Suprapubic skin (tissue), 4 donors: ENCODE measurements at regions not wholly inside any gene's neighbourhood (a gene's known extent, or its start where the extent isn't known, plus 50 kb on each side); places are given as distances from the start of the nearest gene placed in this dataset.

Source experiments
- DNase-seq, 2 donors: peaks; one replicate each; pipeline ENCODE4 v3.0.0-alpha.2; 2019; ENCODE audit warnings: low spot score in 2 of 2
- H3K27ac ChIP-seq: fragments of 200-600 bp; sonication (generic); one replicate; pipeline ENCODE4 v1.5.1; 2019
- H3K27me3 ChIP-seq: fragments of 200-600 bp; sonication (generic); one replicate; pipeline ENCODE4 v1.5.1; 2019
- H3K36me3 ChIP-seq: fragments of 200-600 bp; sonication (generic); one replicate; pipeline ENCODE4 v1.5.1; 2019
- H3K4me1 ChIP-seq: fragments of 200-600 bp; sonication (generic); one replicate; pipeline ENCODE4 v1.5.1; 2019
- H3K4me3 ChIP-seq: fragments of 200-600 bp; sonication (generic); one replicate; pipeline ENCODE4 v1.5.1; 2019; ENCODE audit warnings: mild to moderate bottlenecking
- H3K9me3 ChIP-seq: fragments of 200-600 bp; sonication (generic); one replicate; pipeline ENCODE4 v1.5.1; 2019
- EP300 ChIP-seq: sonication (generic); formaldehyde crosslinking; IDR thresholded peaks from one replicate; pipeline ENCODE4 v1.6.1; 2017; ENCODE audit warnings: antibody characterized with exemption
- POLR2A ChIP-seq, 2 donors: fragments of 450-650 bp; IDR thresholded peaks; one replicate each; pipeline ENCODE4 v1.6.1; 2017; ENCODE audit warnings: antibody characterized with exemption in 2 of 2, mild to moderate bottlenecking in 2 of 2, moderate library complexity in 2 of 2
- POLR2AphosphoS5 ChIP-seq, 3 donors: sonication (generic); formaldehyde crosslinking; IDR thresholded peaks; one replicate each; pipeline ENCODE4 v1.6.1; 2017; ENCODE audit warnings: antibody characterized with exemption in 3 of 3
- WGBS: methylation state at CpG from one replicate; pipeline ENCODE4 v1.1.5; 2018; 5-methylcytosine and 5-hydroxymethylcytosine counted together
- TF ChIP-seq, protein P1 (sequence below), 2 donors: fragments of 200-600 bp in 1 of 2; fragments of 450-650 bp in 1 of 2; sonication (generic) in 1 of 2; IDR thresholded peaks; one replicate each; pipeline ENCODE4 v1.5.1; 2016 to 2019; ENCODE audit warnings: antibody characterized with exemption in 2 of 2, mild to moderate bottlenecking in 1 of 2, moderate library complexity in 1 of 2

DNA sequence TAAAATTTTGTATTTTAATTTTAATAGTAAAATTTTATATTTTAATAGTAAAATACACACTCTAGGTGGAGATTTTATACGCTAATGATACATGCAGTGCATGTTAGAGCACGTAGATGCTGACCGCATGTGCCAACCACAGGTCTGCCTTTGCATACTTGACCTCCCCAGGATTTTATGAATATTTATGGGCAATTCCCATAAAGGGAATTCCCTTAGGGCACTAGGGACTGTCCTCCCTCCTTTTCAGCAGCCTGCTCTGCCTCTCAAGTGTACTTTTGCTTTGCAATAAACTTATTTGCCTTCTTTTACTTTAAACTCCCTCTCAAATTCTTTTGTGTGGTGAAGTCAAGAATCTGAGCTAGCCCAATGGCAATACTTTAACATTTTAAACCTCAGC is 217.7 kb upstream of the CDH8 start:
- Histone ChIP-seq H3K36me3 (no peaks in the 10 kb centered on the region), H3K4me1 (no peaks in the 10 kb centered on the region), H3K27me3 (no peaks in the 10 kb centered on the region), H3K27ac (no peak overlapping the region), H3K9me3 (no peaks in the 10 kb centered on the region), H3K4me3 (no peak overlapping the region)
- no peak for DNase-seq
- WGBS = 77% methylated on average over 3 of the region's 3 CpGs
- TF ChIP-seq POLR2AphosphoS5 (IDR thresholded peaks at IDR 0.05) = no peak
- TF ChIP-seq EP300 = no peak
- TF ChIP-seq, protein P1, sequence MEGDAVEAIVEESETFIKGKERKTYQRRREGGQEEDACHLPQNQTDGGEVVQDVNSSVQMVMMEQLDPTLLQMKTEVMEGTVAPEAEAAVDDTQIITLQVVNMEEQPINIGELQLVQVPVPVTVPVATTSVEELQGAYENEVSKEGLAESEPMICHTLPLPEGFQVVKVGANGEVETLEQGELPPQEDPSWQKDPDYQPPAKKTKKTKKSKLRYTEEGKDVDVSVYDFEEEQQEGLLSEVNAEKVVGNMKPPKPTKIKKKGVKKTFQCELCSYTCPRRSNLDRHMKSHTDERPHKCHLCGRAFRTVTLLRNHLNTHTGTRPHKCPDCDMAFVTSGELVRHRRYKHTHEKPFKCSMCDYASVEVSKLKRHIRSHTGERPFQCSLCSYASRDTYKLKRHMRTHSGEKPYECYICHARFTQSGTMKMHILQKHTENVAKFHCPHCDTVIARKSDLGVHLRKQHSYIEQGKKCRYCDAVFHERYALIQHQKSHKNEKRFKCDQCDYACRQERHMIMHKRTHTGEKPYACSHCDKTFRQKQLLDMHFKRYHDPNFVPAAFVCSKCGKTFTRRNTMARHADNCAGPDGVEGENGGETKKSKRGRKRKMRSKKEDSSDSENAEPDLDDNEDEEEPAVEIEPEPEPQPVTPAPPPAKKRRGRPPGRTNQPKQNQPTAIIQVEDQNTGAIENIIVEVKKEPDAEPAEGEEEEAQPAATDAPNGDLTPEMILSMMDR (IDR thresholded peaks at IDR 0.05) = no peak
- TF ChIP-seq POLR2A (IDR thresholded peaks at IDR 0.05) = no peak

DNA sequence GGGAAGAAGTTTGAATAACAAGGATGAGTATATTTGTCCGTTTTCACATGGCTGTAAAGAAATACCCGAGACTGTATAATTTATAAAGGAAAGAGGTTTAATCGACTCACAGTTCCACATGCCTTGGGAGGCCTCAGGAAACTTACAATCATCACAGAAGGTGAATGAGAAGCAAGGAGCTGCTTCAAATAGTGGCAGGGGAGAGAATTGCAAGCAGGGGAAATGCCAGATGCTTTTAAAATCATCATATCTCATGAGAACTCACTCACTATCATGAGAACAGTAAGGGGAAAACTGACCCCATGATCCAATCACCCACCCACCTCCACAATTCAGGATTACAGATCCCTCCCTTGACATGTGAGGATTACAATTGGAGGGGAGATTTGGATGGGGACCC is 212.8 kb upstream of the CDH8 start:
- TF ChIP-seq POLR2AphosphoS5 (IDR thresholded peaks at IDR 0.05) (no peak), POLR2A (IDR thresholded peaks at IDR 0.05) (no peak), EP300 (no peak)
- TF ChIP-seq, protein P1 (IDR thresholded peaks at IDR 0.05) = no peak
- no peaks in the 10 kb centered on the region for H3K9me3 ChIP-seq
- no peaks in the 10 kb centered on the region for H3K36me3 ChIP-seq
- H3K4me1 ChIP-seq = no peaks in the 10 kb centered on the region
- WGBS = 89% methylated on average over 3 of the region's 3 CpGs
- H3K27me3 ChIP-seq = no peaks in the 10 kb centered on the region
- no peak overlapping the region for H3K27ac ChIP-seq
- H3K4me3 ChIP-seq = no peak overlapping the region
- DNase-seq = no peak

DNA sequence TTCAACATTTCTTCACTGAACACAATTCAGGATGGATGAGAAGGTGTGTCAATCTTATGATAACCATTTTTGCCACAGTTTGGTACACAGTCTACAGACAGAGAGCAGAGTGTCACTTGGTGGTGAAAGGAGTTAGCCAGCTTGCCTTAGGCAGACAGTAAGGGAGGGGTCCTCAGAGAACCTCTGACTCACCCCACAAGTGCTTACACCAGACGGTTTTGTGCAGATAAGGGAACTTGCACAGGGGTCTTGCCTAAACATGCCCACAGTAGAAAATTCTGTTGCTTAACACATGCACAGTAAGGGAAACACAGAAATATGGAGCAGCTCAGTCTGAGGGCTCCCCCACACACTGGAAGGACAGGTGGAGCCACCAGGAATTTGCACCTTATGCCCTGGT is 204.5 kb upstream of the CDH8 start:
- H3K36me3 ChIP-seq = no peaks in the 10 kb centered on the region
- no peaks in the 10 kb centered on the region for H3K4me1 ChIP-seq
- no peak overlapping the region for H3K4me3 ChIP-seq
- no peak for DNase-seq
- no peaks in the 10 kb centered on the region for H3K9me3 ChIP-seq
- 31% methylated on average over 1 of the region's 1 CpG for WGBS
- no peak overlapping the region for H3K27ac ChIP-seq
- TF ChIP-seq EP300 = no peak
- no peak for TF ChIP-seq POLR2AphosphoS5 (IDR thresholded peaks at IDR 0.05)
- TF ChIP-seq POLR2A (IDR thresholded peaks at IDR 0.05) = no peak
- TF ChIP-seq, protein P1 (IDR thresholded peaks at IDR 0.05) = no peak
- H3K27me3 ChIP-seq = no peaks in the 10 kb centered on the region

DNA sequence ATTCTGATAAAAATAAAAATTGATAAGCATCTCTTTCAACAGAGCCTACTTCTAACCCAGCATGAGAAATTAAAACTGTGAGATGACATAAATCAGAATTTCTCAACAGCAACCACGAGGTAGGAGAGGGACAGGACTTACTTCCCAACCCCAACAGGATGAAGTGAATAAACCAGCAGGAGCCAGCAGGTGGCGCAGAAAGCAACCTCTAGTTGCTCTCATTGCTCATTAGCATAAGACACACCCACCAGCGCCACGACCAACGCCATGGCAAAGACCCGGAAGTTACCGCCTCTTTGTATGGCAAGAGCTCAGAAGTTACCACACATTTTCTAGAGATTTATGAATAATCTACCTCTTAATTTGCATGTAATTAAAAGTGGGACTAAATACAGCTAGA is 189.4 kb upstream of the CDH8 start:
- Histone ChIP-seq H3K36me3 (no peaks in the 10 kb centered on the region), H3K4me3 (no peak overlapping the region), H3K4me1 (no peaks in the 10 kb centered on the region), H3K9me3 (no peaks in the 10 kb centered on the region), H3K27ac (no peak overlapping the region), H3K27me3 (no peaks in the 10 kb centered on the region)
- WGBS = 34% methylated on average over 7 of the region's 7 CpGs
- TF ChIP-seq, protein P1 (IDR thresholded peaks at IDR 0.05) = peak; percentile 16 to 34
- no peak for TF ChIP-seq EP300
- peak; percentile 71 to 80 for DNase-seq

DNA sequence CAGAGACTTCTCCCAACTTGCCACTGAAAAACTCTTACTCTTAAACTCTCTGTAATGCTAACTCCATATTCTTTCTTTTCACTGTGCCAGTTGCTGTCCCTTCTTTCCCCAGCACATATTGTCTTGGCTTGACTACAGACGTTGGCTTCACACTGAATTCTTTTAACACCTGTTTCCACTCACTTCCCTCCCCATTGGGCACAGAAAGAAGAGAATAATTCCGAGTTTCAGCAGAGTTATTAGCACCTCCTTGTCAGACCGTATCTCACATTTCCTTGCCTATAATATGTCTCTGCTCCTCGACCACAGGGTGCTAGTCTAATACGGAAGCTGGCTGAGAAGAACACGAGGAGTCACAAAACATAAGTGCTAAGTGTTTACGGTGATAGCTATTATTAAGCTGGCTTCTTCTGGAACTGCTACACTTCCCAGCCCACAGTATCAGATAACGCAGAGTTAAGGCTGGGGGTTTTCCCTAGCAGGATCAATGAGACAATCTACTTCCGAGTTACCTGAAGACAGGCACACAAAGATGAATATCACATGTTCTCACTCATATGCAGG is 188.5 kb upstream of the CDH8 start:
- no peaks in the 10 kb centered on the region for H3K4me1 ChIP-seq
- 34% methylated on average over 9 of the region's 9 CpGs for WGBS
- no peaks in the 10 kb centered on the region for H3K27me3 ChIP-seq
- H3K36me3 ChIP-seq = no peaks in the 10 kb centered on the region
- H3K9me3 ChIP-seq = no peaks in the 10 kb centered on the region
- TF ChIP-seq POLR2A (IDR thresholded peaks at IDR 0.05) = no peak
- no peak for TF ChIP-seq EP300
- TF ChIP-seq, protein P1 (IDR thresholded peaks at IDR 0.05) = no peak
- TF ChIP-seq POLR2AphosphoS5 (IDR thresholded peaks at IDR 0.05) = no peak
- no peak overlapping the region for H3K4me3 ChIP-seq
- DNase-seq = no peak
- H3K27ac ChIP-seq = no peak overlapping the region
